ENCODE measurements at regions not wholly inside any gene's neighbourhood (a gene's known extent, or its start where the extent isn't known, plus 50 kb on each side); places are given as distances from the start of the nearest gene placed in this dataset.

DNA sequence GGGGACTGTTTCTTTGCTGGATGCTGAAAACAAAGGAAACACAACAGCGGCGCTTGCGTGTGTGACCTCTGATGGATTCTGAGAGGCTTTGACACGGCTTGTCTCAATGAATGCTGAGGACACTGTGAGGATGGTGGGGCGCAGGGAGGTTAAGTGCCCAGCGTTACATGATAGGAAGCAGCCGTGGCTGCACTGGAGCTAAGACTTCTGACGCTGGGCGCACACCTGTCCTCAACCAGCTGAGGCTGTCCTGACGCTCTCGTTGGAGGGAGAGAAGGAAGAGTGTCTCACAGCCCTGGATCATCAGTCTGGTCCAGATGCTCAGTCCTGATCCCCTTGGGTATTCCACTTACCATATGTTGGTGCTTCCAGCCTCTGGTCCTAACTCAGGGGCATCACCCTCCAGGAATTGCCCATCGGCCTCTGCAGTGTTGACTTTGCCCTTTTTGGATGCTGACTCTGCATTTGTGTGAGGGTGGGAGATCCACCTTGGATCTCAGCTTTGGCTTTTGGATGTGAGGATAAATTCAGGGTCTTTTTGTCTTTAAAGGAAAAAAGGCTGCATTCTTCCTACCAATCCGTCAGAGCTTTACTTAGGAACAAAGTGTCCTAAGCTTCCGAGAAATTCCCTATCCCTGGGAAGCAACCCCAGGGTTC is 125.2 kb downstream of the ZNF664 start:
- Histone ChIP-seq H3K27ac (ENCODE audit: low read depth, low read length) (no peak overlapping the region), H3K27me3 (ENCODE audit: insufficient read depth, low read length) (peaks cover 16% of the 10 kb centered on the region; the same call in 1 of the 2 replicates), H3K9me3 (ENCODE audit: control insufficient read depth in 1 of 2, insufficient read depth in 1 of 2, low read depth in 1 of 2, low read length in 2 of 2) (no peaks in the 10 kb centered on the region; a peak in 1 of 4 replicates), H3K4me2 (ENCODE audit: low read length) (no peak overlapping the region), H3K9me2 (ENCODE audit: insufficient read depth) (no peaks in the 10 kb centered on the region), H3K79me2 (ENCODE audit: insufficient read depth, low read length) (no peaks in the 10 kb centered on the region), H3K36me3 (ENCODE audit: control insufficient read depth in 1 of 2, insufficient read depth in 2 of 2, low read length in 2 of 2) (no peaks in the 10 kb centered on the region), H3K9ac (ENCODE audit: low read length) (no peak overlapping the region), H3K4me3 (replicated peaks in 1 of 2; ENCODE audit: low read depth in 1 of 2, low read length in 2 of 2) (no peak overlapping the region), H2AFZ (ENCODE audit: low read depth, low read length, poor library complexity, severe bottlenecking) (no peak overlapping the region), H3K4me1 (ENCODE audit: control insufficient read depth in 1 of 2, insufficient read depth in 2 of 2, low read length in 2 of 2) (no peaks in the 10 kb centered on the region), H4K20me1 (ENCODE audit: insufficient read depth) (no peaks in the 10 kb centered on the region)
- no peak for ATAC-seq
- no peak for TF ChIP-seq EGR1 (IDR thresholded peaks at IDR 0.05; ENCODE audit: low read depth)
- no peak for TF ChIP-seq EZH2phosphoT487 (IDR thresholded peaks at IDR 0.05; ENCODE audit: borderline replicate concordance)
- RAD21 ChIA-PET (ENCODE audit: low non-redundant PET in 1 of 2, low total read pairs in 2 of 2, uncharacterized antibody in 2 of 2, unreplicated experiment in 2 of 2) = no interaction called here
- CTCF ChIA-PET = no interaction called here
- POLR2A ChIA-PET = no interaction called here
- intact Hi-C loops (cut with micrococcal nuclease) = no loop called here
- no peak for DNase-seq (ENCODE audit: low read depth, low spot score)
- BruUV-seq (replicated peaks) = no TSS peak

DNA sequence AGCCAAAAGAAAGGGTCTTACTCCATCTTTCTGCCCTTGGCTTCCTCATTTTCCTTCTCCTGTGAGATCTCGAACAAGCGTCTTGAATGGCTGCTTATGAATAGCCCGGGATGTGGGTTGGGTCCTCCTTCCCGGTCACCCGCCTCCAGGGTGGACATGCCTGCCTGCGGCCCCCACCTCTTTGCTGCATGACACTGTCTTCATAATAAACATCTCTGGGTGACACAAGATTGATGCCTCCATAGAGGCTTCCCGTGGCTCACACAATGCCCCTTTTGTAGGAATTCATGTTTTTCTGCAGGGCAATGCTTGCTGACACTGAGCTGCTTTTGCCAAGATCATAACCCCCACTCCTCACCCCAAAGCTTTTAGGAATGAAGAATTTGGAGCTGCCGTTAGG is 125.9 kb downstream of the ZNF664 start:
- no TSS peak for BruUV-seq (replicated peaks)
- ChIA-PET CTCF (no interaction called here), POLR2A (no interaction called here), RAD21 (ENCODE audit: low non-redundant PET in 1 of 2, low total read pairs in 2 of 2, uncharacterized antibody in 2 of 2, unreplicated experiment in 2 of 2) (no interaction called here)
- ATAC-seq (no peak), DNase-seq (ENCODE audit: low read depth, low spot score) (no peak)
- Histone ChIP-seq H3K79me2 (ENCODE audit: insufficient read depth, low read length) (no peaks in the 10 kb centered on the region), H3K27ac (ENCODE audit: low read depth, low read length) (no peak overlapping the region), H3K36me3 (ENCODE audit: control insufficient read depth in 1 of 2, insufficient read depth in 2 of 2, low read length in 2 of 2) (no peaks in the 10 kb centered on the region), H3K4me3 (replicated peaks in 1 of 2; ENCODE audit: low read depth in 1 of 2, low read length in 2 of 2) (no peak overlapping the region), H3K9me3 (ENCODE audit: control insufficient read depth in 1 of 2, insufficient read depth in 1 of 2, low read depth in 1 of 2, low read length in 2 of 2) (no peaks in the 10 kb centered on the region), H3K9me2 (ENCODE audit: insufficient read depth) (no peaks in the 10 kb centered on the region), H3K4me1 (ENCODE audit: control insufficient read depth in 1 of 2, insufficient read depth in 2 of 2, low read length in 2 of 2) (no peaks in the 10 kb centered on the region), H2AFZ (ENCODE audit: low read depth, low read length, poor library complexity, severe bottlenecking) (no peak overlapping the region), H4K20me1 (ENCODE audit: insufficient read depth) (no peaks in the 10 kb centered on the region), H3K27me3 (ENCODE audit: insufficient read depth, low read length) (peaks cover 16% of the 10 kb centered on the region; the same call in 1 of the 2 replicates), H3K4me2 (ENCODE audit: low read length) (no peak overlapping the region), H3K9ac (ENCODE audit: low read length) (no peak overlapping the region)
- no peak for TF ChIP-seq EZH2phosphoT487 (IDR thresholded peaks at IDR 0.05; ENCODE audit: borderline replicate concordance)
- TF ChIP-seq TCF7L2 (IDR thresholded peaks at IDR 0.05; ENCODE audit: borderline replicate concordance, extremely low read depth, insufficient read depth, insufficient read length) = no peak
- TF ChIP-seq, protein P1, sequence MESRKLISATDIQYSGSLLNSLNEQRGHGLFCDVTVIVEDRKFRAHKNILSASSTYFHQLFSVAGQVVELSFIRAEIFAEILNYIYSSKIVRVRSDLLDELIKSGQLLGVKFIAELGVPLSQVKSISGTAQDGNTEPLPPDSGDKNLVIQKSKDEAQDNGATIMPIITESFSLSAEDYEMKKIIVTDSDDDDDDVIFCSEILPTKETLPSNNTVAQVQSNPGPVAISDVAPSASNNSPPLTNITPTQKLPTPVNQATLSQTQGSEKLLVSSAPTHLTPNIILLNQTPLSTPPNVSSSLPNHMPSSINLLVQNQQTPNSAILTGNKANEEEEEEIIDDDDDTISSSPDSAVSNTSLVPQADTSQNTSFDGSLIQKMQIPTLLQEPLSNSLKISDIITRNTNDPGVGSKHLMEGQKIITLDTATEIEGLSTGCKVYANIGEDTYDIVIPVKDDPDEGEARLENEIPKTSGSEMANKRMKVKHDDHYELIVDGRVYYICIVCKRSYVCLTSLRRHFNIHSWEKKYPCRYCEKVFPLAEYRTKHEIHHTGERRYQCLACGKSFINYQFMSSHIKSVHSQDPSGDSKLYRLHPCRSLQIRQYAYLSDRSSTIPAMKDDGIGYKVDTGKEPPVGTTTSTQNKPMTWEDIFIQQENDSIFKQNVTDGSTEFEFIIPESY (IDR thresholded peaks at IDR 0.05; ENCODE audit: extremely low read depth, insufficient replicate concordance, low read length) = no peak
- TF ChIP-seq SRF (IDR thresholded peaks at IDR 0.05; ENCODE audit: low read depth) = no peak
- TF ChIP-seq, protein P2, sequence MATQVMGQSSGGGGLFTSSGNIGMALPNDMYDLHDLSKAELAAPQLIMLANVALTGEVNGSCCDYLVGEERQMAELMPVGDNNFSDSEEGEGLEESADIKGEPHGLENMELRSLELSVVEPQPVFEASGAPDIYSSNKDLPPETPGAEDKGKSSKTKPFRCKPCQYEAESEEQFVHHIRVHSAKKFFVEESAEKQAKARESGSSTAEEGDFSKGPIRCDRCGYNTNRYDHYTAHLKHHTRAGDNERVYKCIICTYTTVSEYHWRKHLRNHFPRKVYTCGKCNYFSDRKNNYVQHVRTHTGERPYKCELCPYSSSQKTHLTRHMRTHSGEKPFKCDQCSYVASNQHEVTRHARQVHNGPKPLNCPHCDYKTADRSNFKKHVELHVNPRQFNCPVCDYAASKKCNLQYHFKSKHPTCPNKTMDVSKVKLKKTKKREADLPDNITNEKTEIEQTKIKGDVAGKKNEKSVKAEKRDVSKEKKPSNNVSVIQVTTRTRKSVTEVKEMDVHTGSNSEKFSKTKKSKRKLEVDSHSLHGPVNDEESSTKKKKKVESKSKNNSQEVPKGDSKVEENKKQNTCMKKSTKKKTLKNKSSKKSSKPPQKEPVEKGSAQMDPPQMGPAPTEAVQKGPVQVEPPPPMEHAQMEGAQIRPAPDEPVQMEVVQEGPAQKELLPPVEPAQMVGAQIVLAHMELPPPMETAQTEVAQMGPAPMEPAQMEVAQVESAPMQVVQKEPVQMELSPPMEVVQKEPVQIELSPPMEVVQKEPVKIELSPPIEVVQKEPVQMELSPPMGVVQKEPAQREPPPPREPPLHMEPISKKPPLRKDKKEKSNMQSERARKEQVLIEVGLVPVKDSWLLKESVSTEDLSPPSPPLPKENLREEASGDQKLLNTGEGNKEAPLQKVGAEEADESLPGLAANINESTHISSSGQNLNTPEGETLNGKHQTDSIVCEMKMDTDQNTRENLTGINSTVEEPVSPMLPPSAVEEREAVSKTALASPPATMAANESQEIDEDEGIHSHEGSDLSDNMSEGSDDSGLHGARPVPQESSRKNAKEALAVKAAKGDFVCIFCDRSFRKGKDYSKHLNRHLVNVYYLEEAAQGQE (IDR thresholded peaks at IDR 0.05; ENCODE audit: low read depth) = no peak
- TF ChIP-seq JUND (IDR thresholded peaks at IDR 0.05) = no peak
- no peak for TF ChIP-seq RAD21 (IDR thresholded peaks at IDR 0.05; ENCODE audit: low read depth)
- no peak for TF ChIP-seq CEBPB (IDR thresholded peaks at IDR 0.05; ENCODE audit: low read depth)
- TF ChIP-seq SP1 (IDR thresholded peaks at IDR 0.05; ENCODE audit: low read depth) = no peak
- TF ChIP-seq SIN3A (IDR thresholded peaks at IDR 0.05; ENCODE audit: low read depth) = no peak
- no peak for TF ChIP-seq EGR1 (IDR thresholded peaks at IDR 0.05; ENCODE audit: low read depth)
- intact Hi-C loops (cut with micrococcal nuclease) = no loop called here
